ENCODE measurements at regions not wholly inside any gene's neighbourhood (a gene's known extent, or its start where the extent isn't known, plus 50 kb on each side); places are given as distances from the start of the nearest gene placed in this dataset.

GRCh38 chr1:42033629-42034028, 114.9 kb upstream of the HIVEP3 start:
- no peak for DNase-seq

- no peak for DNase-seq
These were observed 99.0 kb upstream of the HIVEP3 start for GRCh38 chr1:42017730-42018129.

GRCh38 chr1:42017259-42017658, 98.5 kb upstream of the HIVEP3 start:
- DNase-seq = no peak

- no peak for DNase-seq
These were observed 96.1 kb upstream of the HIVEP3 start for GRCh38 chr1:42014823-42015222.

- DNase-seq = no peak
These were observed 95.3 kb upstream of the HIVEP3 start for GRCh38 chr1:42013881-42014470.

GRCh38 chr1:42012852-42013251, 94.1 kb upstream of the HIVEP3 start:
- DNase-seq = no peak

GRCh38 chr1:42010381-42010780, 91.7 kb upstream of the HIVEP3 start:
- DNase-seq = no peak

GRCh38 chr1:42008264-42008663, 89.5 kb upstream of the HIVEP3 start:
- no peak for DNase-seq

GRCh38 chr1:42006836-42007235, 88.1 kb upstream of the HIVEP3 start:
- DNase-seq = no peak

- no peak for DNase-seq
These were observed 87.4 kb upstream of the HIVEP3 start for GRCh38 chr1:42006093-42006492.

GRCh38 chr1:42005530-42005929, 86.8 kb upstream of the HIVEP3 start:
- no peak for DNase-seq

- DNase-seq = no peak
These were observed 86.1 kb upstream of the HIVEP3 start for GRCh38 chr1:42004860-42005259.

GRCh38 chr1:42004322-42004721, 85.6 kb upstream of the HIVEP3 start:
- no peak for DNase-seq

- no peak for DNase-seq
These were observed 84.7 kb upstream of the HIVEP3 start for GRCh38 chr1:42003433-42003832.

GRCh38 chr1:42002220-42002619, 83.5 kb upstream of the HIVEP3 start:
- no peak for DNase-seq

GRCh38 chr1:42000766-42001165, 82.0 kb upstream of the HIVEP3 start:
- no peak for DNase-seq

GRCh38 chr1:41999884-42000283, 81.2 kb upstream of the HIVEP3 start:
- no peak for DNase-seq

GRCh38 chr1:41998250-41998649, 79.5 kb upstream of the HIVEP3 start:
- no peak for DNase-seq

- no peak for DNase-seq
These were observed 78.4 kb upstream of the HIVEP3 start for GRCh38 chr1:41997153-41997552.

- no peak for DNase-seq
These were observed 76.9 kb upstream of the HIVEP3 start for GRCh38 chr1:41995441-41996130.

- DNase-seq = no peak
These were observed 75.6 kb upstream of the HIVEP3 start for GRCh38 chr1:41994195-41994894.

- no peak for DNase-seq
These were observed 64.7 kb upstream of the HIVEP3 start for GRCh38 chr1:41983451-41983850.

GRCh38 chr1:41981796-41982195, 63.1 kb upstream of the HIVEP3 start:
- DNase-seq = no peak

All from activated T-cell treated with anti-CD3 and anti-CD28 coated beads, Interleukin-2, amount 50 U/mL, for 48 hours (primary cell).